ENCODE measurements at regions not wholly inside any gene's neighbourhood (a gene's known extent, or its start where the extent isn't known, plus 50 kb on each side); places are given as distances from the start of the nearest gene placed in this dataset.

- no peaks in the 10 kb centered on the region for H4K20me1 ChIP-seq (ENCODE audit: control insufficient read depth, insufficient read depth)
- no peak overlapping the region for H3K27ac ChIP-seq (ENCODE audit: control insufficient read depth, insufficient read depth)
- ChIA-PET POLR2A (no interaction called here), CTCF (no interaction called here), RAD21 (ENCODE audit: unreplicated experiment) (no interaction called here), SMC1A (ENCODE audit: uncharacterized antibody, unreplicated experiment) (no interaction called here)
- H3K36me3 ChIP-seq (ENCODE audit: control insufficient read depth in 2 of 2, insufficient read depth in 2 of 2, low read length in 1 of 2), result no peaks in the 10 kb centered on the region
- no peak overlapping the region for H2AFZ ChIP-seq (ENCODE audit: control insufficient read depth, low read depth, low read length)
- in situ Hi-C loops (cut with MboI) (no loop called here), intact Hi-C loops (cut with micrococcal nuclease; ENCODE audit: unreplicated experiment) (no loop called here)
- H3K79me2 ChIP-seq (ENCODE audit: control insufficient read depth, insufficient read depth, low read length), result no peaks in the 10 kb centered on the region
- no peak for TF ChIP-seq SIX5 (IDR thresholded peaks at IDR 0.05; ENCODE audit: low read depth, low read length, severe bottlenecking)
- no peak for TF ChIP-seq KAT2A (conservative IDR thresholded peaks at IDR 0.05; ENCODE audit: control insufficient read depth, low read depth, low read length)
- TF ChIP-seq NR2F1 (conservative IDR thresholded peaks at IDR 0.05), result no peak
- TF ChIP-seq RBBP5 (conservative IDR thresholded peaks at IDR 0.05), result no peak
- no peak for TF ChIP-seq CHD4 (IDR thresholded peaks at IDR 0.05)
- TF ChIP-seq YBX1 (IDR thresholded peaks at IDR 0.05), result no peak
- no peak for TF ChIP-seq SUPT20H (IDR thresholded peaks at IDR 0.05; ENCODE audit: borderline replicate concordance, control insufficient read depth, low read depth, low read length)
- no peak for TF ChIP-seq SUZ12 (IDR thresholded peaks at IDR 0.05; ENCODE audit: unreplicated experiment)
- TF ChIP-seq, protein P1, sequence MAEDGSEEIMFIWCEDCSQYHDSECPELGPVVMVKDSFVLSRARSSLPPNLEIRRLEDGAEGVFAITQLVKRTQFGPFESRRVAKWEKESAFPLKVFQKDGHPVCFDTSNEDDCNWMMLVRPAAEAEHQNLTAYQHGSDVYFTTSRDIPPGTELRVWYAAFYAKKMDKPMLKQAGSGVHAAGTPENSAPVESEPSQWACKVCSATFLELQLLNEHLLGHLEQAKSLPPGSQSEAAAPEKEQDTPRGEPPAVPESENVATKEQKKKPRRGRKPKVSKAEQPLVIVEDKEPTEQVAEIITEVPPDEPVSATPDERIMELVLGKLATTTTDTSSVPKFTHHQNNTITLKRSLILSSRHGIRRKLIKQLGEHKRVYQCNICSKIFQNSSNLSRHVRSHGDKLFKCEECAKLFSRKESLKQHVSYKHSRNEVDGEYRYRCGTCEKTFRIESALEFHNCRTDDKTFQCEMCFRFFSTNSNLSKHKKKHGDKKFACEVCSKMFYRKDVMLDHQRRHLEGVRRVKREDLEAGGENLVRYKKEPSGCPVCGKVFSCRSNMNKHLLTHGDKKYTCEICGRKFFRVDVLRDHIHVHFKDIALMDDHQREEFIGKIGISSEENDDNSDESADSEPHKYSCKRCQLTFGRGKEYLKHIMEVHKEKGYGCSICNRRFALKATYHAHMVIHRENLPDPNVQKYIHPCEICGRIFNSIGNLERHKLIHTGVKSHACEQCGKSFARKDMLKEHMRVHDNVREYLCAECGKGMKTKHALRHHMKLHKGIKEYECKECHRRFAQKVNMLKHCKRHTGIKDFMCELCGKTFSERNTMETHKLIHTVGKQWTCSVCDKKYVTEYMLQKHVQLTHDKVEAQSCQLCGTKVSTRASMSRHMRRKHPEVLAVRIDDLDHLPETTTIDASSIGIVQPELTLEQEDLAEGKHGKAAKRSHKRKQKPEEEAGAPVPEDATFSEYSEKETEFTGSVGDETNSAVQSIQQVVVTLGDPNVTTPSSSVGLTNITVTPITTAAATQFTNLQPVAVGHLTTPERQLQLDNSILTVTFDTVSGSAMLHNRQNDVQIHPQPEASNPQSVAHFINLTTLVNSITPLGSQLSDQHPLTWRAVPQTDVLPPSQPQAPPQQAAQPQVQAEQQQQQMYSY (CRISPR knock-in tag; IDR thresholded peaks at IDR 0.05), result no peak
- no peak for TF ChIP-seq GABPA (IDR thresholded peaks at IDR 0.05; ENCODE audit: low read depth)
- 61% methylated on average over 3 of the region's 3 CpGs for WGBS (ENCODE audit: insufficient coverage, insufficient replicate concordance, low lambda C conversion rate, missing lambda C conversion rate)
- H3K4me3 ChIP-seq, result no peak overlapping the region
- DNase-seq (ENCODE audit: low read depth, low spot score), result no peak
- BruUV-seq (replicated peaks), result no TSS peak
- no peaks in the 10 kb centered on the region for H3K27me3 ChIP-seq (replicated peaks in 1 of 2; ENCODE audit: control insufficient read depth in 2 of 2, insufficient read depth in 2 of 2, low read length in 1 of 2)
- H3K4me1 ChIP-seq (ENCODE audit: control insufficient read depth, insufficient read depth, low read length), result no peaks in the 10 kb centered on the region
- H3K9ac ChIP-seq (ENCODE audit: control insufficient read depth, insufficient read depth, low read length), result no peak overlapping the region
- no peak for ATAC-seq
- H3K9me3 ChIP-seq (replicated peaks; ENCODE audit: control insufficient read depth, insufficient read depth, low read length), result no peaks in the 10 kb centered on the region; the same call in 2 of the 3 replicates
- no peak overlapping the region for H3K4me2 ChIP-seq (ENCODE audit: control insufficient read depth, insufficient read depth)
- FAIRE-seq, result no peak
These were observed 1015.7 kb upstream of the GOT2 start for GRCh38 chr16:59749662-59750336.
